C4-2B (cell line): ENCODE measurements at regions not wholly inside any gene's neighbourhood (a gene's known extent, or its start where the extent isn't known, plus 50 kb on each side); places are given as distances from the start of the nearest gene placed in this dataset.

Experiments used
- H3K27ac ChIP-seq: fragments of 450-650 bp; 2 replicates; pipeline ENCODE4 v1.5.1; 2017
- ZFX ChIP-seq: fragments of 450-650 bp; IDR thresholded peaks from 2 replicates; pipeline ENCODE4 v1.6.1; 2017
- TF ChIP-seq, protein P1 (sequence below): fragments of 450-650 bp; conservative IDR thresholded peaks from 2 replicates; pipeline ENCODE4 v1.5.1; 2017; ENCODE audit warnings: mild to moderate bottlenecking

DNA sequence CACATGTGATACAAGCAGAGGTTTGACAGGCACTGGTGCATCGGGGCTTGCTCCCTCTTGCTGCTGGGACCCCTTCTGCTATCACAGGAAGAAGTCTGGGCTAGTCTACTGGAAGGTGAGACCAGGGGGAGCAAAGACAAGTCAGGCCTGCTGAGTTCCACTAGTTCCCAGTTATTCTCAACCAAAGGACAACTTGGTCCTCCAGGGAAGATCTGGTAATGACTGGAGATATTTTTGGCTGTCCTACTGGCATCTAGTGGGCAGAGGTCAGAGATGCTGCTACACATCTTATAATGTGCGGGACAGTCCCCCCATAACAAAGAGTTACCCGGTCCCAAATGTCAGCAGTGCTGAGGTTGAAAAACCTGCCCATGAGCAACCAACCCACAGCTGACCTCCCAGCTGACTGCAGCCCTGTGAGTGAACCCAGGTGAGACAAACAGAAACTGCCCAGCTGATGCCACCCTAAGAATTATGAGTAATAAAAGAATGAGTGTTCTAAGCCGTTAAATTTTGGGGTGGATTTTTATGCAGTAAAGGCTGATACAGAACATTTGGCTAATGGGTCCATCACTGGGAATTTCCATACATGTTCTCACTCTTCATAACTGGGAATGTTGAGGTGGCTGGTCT lies 71.6 kb downstream of the NENF start:
- TF ChIP-seq ZFX = no peak
- TF ChIP-seq, protein P1, sequence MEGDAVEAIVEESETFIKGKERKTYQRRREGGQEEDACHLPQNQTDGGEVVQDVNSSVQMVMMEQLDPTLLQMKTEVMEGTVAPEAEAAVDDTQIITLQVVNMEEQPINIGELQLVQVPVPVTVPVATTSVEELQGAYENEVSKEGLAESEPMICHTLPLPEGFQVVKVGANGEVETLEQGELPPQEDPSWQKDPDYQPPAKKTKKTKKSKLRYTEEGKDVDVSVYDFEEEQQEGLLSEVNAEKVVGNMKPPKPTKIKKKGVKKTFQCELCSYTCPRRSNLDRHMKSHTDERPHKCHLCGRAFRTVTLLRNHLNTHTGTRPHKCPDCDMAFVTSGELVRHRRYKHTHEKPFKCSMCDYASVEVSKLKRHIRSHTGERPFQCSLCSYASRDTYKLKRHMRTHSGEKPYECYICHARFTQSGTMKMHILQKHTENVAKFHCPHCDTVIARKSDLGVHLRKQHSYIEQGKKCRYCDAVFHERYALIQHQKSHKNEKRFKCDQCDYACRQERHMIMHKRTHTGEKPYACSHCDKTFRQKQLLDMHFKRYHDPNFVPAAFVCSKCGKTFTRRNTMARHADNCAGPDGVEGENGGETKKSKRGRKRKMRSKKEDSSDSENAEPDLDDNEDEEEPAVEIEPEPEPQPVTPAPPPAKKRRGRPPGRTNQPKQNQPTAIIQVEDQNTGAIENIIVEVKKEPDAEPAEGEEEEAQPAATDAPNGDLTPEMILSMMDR = no peak
- no peak overlapping the region for H3K27ac ChIP-seq

DNA sequence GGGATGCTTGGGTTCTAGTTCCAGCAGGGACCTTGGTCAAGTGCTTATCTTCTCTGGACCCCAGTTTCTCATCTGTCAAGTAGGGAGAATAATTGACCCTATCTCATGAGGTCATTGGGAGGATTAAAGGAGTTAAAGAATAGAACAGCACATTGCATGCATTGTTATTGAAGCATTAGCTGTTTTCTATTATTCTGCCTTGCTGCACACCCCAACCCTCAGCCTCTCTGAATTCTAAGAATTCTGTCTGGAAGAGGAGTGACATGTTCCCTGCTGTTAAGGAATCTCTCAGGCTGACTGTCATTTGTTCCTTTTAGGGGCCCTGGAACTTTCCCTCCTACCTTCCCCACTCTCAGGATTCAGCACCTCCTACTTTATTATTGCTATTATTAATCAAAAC lies 73.9 kb downstream of the NENF start:
- TF ChIP-seq ZFX = no peak
- TF ChIP-seq, protein P1 = no peak
- H3K27ac ChIP-seq = no peak overlapping the region

DNA sequence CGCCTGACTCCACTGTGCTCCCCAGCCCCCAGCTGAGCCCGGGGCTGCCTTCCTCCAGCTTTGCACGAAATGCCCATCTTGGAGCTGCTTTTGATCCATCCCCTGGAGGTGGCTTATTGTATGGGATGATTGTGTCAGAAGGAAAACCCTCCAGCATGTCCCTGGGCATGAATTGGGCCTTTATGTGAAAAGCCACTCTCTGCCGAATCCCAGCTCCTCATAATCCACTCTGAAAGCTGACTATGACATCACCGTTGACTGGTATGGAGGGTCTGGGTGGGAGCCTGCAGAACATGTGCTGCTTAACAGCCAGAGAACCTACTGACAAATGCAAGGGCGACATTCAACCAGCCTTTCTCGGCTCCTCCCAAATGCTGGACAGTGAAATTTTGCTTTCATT lies 74.6 kb downstream of the NENF start:
- H3K27ac ChIP-seq = no peak overlapping the region

DNA sequence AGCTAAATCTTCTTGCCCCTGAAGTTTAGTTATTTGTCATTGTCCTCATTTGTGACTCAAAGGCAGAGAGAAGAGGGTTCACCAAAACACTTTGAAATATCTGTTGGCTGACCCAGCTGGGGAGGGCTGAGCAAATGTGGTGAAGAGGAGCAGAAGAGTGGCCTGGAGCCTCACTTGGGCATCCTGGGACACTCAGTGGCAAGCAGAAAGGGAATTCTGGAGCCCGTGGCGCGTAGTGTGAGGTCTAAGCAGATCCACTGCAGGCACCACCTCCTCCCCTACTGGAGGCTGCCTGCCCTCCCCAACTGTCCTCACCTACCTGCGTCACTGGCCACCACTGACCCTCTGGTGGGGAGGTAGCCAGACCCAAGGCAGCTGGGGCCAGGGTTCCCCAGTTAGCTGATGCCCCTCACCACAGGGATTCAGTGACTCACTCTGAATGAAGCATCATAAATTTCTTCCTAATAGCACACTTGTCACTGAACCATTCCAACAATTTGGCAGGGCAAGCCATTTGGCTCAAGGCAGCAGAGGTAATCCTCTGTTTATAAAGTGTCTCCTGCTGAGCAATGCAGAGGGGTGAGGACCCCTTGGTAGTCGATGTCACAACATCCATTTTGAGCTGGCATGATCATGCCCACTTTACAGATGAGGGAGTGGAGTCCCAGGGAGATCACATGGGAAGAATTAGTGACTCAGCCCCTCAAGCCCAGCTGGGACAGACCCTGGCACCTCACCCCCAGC lies 80.3 kb downstream of the NENF start:
- TF ChIP-seq, protein P1 = no peak
- no peak for TF ChIP-seq ZFX
- H3K27ac ChIP-seq = no peak overlapping the region

More for the DNA sequence above, 74.6 kb downstream of the NENF start:
- TF ChIP-seq, protein P1 = no peak
- TF ChIP-seq ZFX = no peak

DNA sequence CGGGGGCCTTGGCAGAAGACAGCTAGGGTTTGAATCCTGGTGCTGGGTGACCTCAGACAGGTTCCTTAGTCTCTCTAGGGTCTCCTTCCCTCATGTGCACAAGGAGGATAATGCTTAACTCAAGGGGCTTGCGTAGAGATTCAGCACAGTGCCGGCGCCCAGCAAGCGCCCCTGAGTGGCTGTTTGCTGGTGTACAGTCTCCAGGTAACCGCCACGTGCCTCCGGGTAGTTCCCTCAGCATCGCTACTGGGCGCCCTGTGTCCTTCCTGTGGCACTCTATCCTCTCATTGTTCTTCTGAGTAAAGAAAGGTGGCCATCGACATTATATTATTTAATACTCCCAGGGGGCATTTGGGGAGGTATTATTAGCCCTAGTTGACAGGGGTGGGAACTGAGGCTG lies 80.9 kb downstream of the NENF start:
- H3K27ac ChIP-seq = no peak overlapping the region
- TF ChIP-seq, protein P1 = no peak
- no peak for TF ChIP-seq ZFX

DNA sequence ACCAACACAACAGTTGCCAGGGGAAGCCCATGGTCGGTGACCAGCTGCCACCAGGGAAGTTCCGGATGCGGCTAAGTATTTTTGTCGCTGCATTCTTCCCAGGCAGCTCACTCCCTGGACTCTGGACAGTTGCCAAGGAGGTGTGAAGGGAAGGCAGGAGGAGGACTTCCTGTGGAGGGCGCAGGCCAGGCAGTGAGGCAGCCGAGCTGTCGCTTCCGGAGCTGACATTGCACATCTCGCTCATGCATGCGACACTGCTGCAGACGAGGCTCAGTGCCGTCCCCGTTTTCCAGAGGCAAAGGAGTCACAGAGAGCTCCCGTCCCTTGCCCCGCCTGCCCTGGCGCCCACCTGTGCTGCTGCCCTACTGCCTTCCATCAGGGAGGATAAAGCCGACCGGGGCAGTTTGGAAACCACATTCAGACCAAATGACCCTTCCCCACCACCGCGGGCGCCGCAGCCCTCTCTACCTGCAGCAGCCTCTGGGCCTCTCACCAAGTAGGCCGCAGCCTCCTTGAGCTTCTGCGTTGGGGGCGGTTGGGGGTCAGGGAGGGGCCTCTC lies 81.4 kb downstream of the NENF start:
- TF ChIP-seq, protein P1 = no peak
- TF ChIP-seq ZFX = no peak
- no peak overlapping the region for H3K27ac ChIP-seq

DNA sequence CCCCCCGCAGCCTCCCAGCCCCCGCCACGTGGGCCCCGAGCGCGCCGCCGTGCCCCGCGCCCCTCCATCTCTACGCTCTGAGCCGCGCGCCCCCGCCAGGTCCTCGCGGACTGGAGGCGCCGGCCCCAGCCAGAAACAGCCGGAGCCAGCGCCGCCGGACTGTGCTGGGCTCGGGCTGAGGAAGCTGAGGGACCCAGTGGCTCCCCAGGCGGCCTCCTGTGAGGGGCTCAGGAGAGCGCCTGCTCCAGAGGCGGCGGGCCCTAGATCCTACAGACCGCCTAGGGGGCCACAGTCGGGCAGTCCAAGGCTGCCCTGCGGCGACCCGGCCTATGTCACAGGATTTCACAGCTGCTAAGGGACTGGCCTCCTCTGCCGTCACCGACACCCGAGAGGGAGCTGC lies 82.1 kb downstream of the NENF start:
- no peak overlapping the region for H3K27ac ChIP-seq
- TF ChIP-seq, protein P1 = no peak
- no peak for TF ChIP-seq ZFX
